SH-SY5Y (cell line): ENCODE measurements at regions not wholly inside any gene's neighbourhood (a gene's known extent, or its start where the extent isn't known, plus 50 kb on each side); places are given as distances from the start of the nearest gene placed in this dataset.

Experiments
- GATA2 ChIP-seq: IDR thresholded peaks from 2 replicates; pipeline ENCODE4 v1.6.1; 2011; ENCODE audit warnings: mild to moderate bottlenecking, low read depth, low read length
- GATA3 ChIP-seq: IDR thresholded peaks from 2 replicates; pipeline ENCODE4 v1.6.1; 2011; ENCODE audit warnings: low read depth, mild to moderate bottlenecking, low read length, moderate library complexity

GRCh38 chr1:79667166-79667565 lies 660.6 kb upstream of the ADGRL4 start:
- no peak for TF ChIP-seq GATA2
- TF ChIP-seq GATA3 = no peak
